KMS-11 (cell line): ENCODE measurements at regions not wholly inside any gene's neighbourhood (a gene's known extent, or its start where the extent isn't known, plus 50 kb on each side); places are given as distances from the start of the nearest gene placed in this dataset.
A peak's percentile ranks its signal among the peaks of the same experiment; 100 is the strongest.

ENCODE experiments used
- H2AFZ ChIP-seq: fragments of 200-600 bp; sonication (generic); 2 replicates; pipeline ENCODE4 v1.6.1; 2016; ENCODE audit warnings: antibody characterized with exemption, mixed run types, low read depth
- H3K27ac ChIP-seq: fragments of 200-600 bp; sonication (generic); 2 replicates; pipeline ENCODE4 v1.6.1; 2016; ENCODE audit warnings: mild to moderate bottlenecking, mixed run types
- H3K27me3 ChIP-seq: fragments of 200-600 bp; sonication (generic); 2 replicates; pipeline ENCODE4 v1.6.1; 2017; ENCODE audit warnings: mild to moderate bottlenecking, low read depth, mixed run types, moderate library complexity; ENCODE audit not compliant: insufficient read depth
- H3K36me3 ChIP-seq: fragments of 200-600 bp; sonication (generic); 2 replicates; pipeline ENCODE4 v1.6.1; 2017; ENCODE audit warnings: mild to moderate bottlenecking, mixed run types; ENCODE audit not compliant: insufficient read depth
- H3K4me1 ChIP-seq: fragments of 200-600 bp; sonication (generic); 2 replicates; pipeline ENCODE4 v1.6.1; 2016; ENCODE audit warnings: mild to moderate bottlenecking, low read depth, mixed run types; ENCODE audit not compliant: poor library complexity, severe bottlenecking
- H3K4me2 ChIP-seq: fragments of 200-600 bp; sonication (generic); 2 replicates; pipeline ENCODE4 v1.7.0; 2016; ENCODE audit warnings: mild to moderate bottlenecking, mixed run types
- H3K4me3 ChIP-seq: fragments of 200-600 bp; sonication (generic); IDR thresholded peaks from 2 replicates; pipeline ENCODE4 v1.6.1; 2017; ENCODE audit warnings: low read depth, low read length, mixed read lengths; ENCODE audit not compliant: insufficient read depth
- H3K79me2 ChIP-seq: fragments of 200-600 bp; sonication (generic); 2 replicates; pipeline ENCODE4 v1.6.1; 2016; ENCODE audit warnings: low read depth, mixed run types; ENCODE audit not compliant: insufficient read depth
- H3K9ac ChIP-seq: fragments of 200-600 bp; sonication (generic); 2 replicates; pipeline ENCODE4 v1.6.1; 2016; ENCODE audit warnings: mild to moderate bottlenecking, mixed run types
- H4K20me1 ChIP-seq: fragments of 200-600 bp; sonication (generic); 2 replicates; pipeline ENCODE4 v1.6.1; 2016; ENCODE audit warnings: mild to moderate bottlenecking, mixed run types; ENCODE audit not compliant: insufficient read depth
- TF ChIP-seq, protein P1 (sequence below): fragments of 200-600 bp; sonication (generic); conservative IDR thresholded peaks from 2 replicates; pipeline ENCODE4 v1.6.1; 2017; ENCODE audit warnings: low read depth, mild to moderate bottlenecking, antibody characterized with exemption, low read length, moderate library complexity, mixed read lengths

DNA sequence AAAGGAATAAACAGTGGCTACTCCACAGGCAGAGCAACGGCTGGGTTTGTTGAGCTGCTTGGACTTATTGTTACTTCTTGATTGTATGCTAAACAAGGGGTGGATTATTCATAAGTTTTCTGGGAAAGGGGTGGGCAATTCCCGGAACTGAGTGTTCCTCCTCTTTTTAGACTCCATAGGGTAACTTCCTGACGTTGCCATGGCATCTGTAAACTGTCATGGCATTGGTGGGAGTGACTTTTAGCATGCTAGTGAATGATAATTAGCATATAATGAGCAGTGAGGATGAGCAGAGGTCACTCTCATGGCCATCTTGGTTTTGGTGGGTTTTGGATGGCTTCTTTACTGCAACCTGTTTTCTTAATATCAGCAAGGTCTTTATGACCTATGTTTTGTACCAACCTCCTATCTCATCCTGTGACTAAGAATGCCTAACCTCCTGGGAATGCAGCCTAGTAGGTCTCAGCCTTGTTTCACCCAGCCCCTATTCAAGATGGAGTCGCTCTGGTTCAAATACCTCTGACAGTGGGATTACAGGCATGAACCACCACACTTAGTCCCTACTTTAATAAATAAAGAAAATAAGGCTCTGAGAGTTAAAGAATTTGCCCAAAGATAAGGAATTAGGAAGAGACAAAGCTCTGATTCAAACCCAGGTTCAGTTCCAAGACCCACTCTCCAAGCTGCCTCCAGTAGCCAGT, 65.6 kb upstream of the CLMP start:
- H3K27me3 ChIP-seq: no peaks in the 10 kb centered on the region
- H3K9ac ChIP-seq: no peak overlapping the region
- TF ChIP-seq, protein P1, sequence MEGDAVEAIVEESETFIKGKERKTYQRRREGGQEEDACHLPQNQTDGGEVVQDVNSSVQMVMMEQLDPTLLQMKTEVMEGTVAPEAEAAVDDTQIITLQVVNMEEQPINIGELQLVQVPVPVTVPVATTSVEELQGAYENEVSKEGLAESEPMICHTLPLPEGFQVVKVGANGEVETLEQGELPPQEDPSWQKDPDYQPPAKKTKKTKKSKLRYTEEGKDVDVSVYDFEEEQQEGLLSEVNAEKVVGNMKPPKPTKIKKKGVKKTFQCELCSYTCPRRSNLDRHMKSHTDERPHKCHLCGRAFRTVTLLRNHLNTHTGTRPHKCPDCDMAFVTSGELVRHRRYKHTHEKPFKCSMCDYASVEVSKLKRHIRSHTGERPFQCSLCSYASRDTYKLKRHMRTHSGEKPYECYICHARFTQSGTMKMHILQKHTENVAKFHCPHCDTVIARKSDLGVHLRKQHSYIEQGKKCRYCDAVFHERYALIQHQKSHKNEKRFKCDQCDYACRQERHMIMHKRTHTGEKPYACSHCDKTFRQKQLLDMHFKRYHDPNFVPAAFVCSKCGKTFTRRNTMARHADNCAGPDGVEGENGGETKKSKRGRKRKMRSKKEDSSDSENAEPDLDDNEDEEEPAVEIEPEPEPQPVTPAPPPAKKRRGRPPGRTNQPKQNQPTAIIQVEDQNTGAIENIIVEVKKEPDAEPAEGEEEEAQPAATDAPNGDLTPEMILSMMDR: no peak
- H4K20me1 ChIP-seq: no peaks in the 10 kb centered on the region
- peak overlapping the region; percentile 71; the same call in 1 of the 2 replicates for H2AFZ ChIP-seq
- H3K4me1 ChIP-seq: no peaks in the 10 kb centered on the region
- no peak overlapping the region for H3K4me3 ChIP-seq
- H3K27ac ChIP-seq: no peak overlapping the region
- no peaks in the 10 kb centered on the region for H3K79me2 ChIP-seq
- no peak overlapping the region; the same call in 1 of the 2 replicates for H3K4me2 ChIP-seq
- no peaks in the 10 kb centered on the region for H3K36me3 ChIP-seq

DNA sequence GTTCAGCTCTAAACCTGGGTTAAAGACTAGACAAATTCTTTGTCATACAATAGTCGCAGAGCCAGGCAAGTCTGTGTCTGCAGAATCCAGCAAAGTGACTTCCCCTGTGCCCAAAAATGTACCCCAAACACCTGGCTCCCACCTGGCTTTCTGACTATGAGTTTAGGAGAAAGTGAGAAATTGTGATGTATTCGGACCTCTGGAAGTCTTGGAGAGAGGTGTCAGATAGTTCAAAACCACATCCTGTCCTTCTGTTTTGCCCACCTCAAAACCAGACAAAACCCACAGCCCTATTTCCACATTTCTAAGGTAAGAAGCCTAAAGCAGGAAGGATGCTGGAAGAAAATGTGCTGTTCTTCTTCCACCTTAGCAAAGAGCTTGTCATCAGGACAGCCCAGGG, 63.8 kb upstream of the CLMP start:
- TF ChIP-seq, protein P1: no peak
- H3K27ac ChIP-seq: no peak overlapping the region
- no peak overlapping the region for H2AFZ ChIP-seq
- H3K79me2 ChIP-seq: no peaks in the 10 kb centered on the region
- no peaks in the 10 kb centered on the region for H3K27me3 ChIP-seq
- no peak overlapping the region for H3K9ac ChIP-seq
- H3K4me2 ChIP-seq: no peak overlapping the region
- no peak overlapping the region for H3K4me3 ChIP-seq
- H4K20me1 ChIP-seq: no peaks in the 10 kb centered on the region
- no peaks in the 10 kb centered on the region for H3K36me3 ChIP-seq
- peaks cover 4% of the 10 kb centered on the region for H3K4me1 ChIP-seq

- Histone ChIP-seq H4K20me1 (no peaks in the 10 kb centered on the region), H3K9ac (no peak overlapping the region), H3K4me1 (peaks cover 9% of the 10 kb centered on the region), H3K79me2 (no peaks in the 10 kb centered on the region), H3K4me2 (no peak overlapping the region), H3K27me3 (no peaks in the 10 kb centered on the region), H3K4me3 (no peak overlapping the region), H3K27ac (no peak overlapping the region), H2AFZ (no peak overlapping the region), H3K36me3 (no peaks in the 10 kb centered on the region)
- TF ChIP-seq, protein P1: no peak
Measured at GRCh38 chr11:123257370-123257769, 62.3 kb upstream of the CLMP start.

GRCh38 chr11:123255909-123256308, 60.9 kb upstream of the CLMP start:
- no peaks in the 10 kb centered on the region for H3K27me3 ChIP-seq
- peaks cover 9% of the 10 kb centered on the region for H3K4me1 ChIP-seq
- no peaks in the 10 kb centered on the region for H3K36me3 ChIP-seq

More at GRCh38 chr11:123255909-123256308, 60.9 kb upstream of the CLMP start:
- H4K20me1 ChIP-seq: no peaks in the 10 kb centered on the region
- no peak overlapping the region for H3K4me2 ChIP-seq
- H3K79me2 ChIP-seq: no peaks in the 10 kb centered on the region
- H3K9ac ChIP-seq: no peak overlapping the region
- no peak overlapping the region for H3K4me3 ChIP-seq
- no peak overlapping the region for H2AFZ ChIP-seq
- TF ChIP-seq, protein P1: no peak
- no peak overlapping the region for H3K27ac ChIP-seq
